Superior temporal gyrus (tissue), 1 donor: ENCODE measurements at regions not wholly inside any gene's neighbourhood (a gene's known extent, or its start where the extent isn't known, plus 50 kb on each side); places are given as distances from the start of the nearest gene placed in this dataset.
A peak's percentile ranks its signal among the peaks of the same experiment; 100 is the strongest.
"Not testable (repeated sequence)": the region's sequence is repeated elsewhere in the genome, so short reads cannot be mapped to it uniquely, and the experiment has no call there.

Source experiments
- DNase-seq: peaks from one replicate; pipeline ENCODE4 v3.0.0-alpha.2; 2016; ENCODE audit errors: extremely low spot score

- no peak for DNase-seq
These were observed 122.1 kb upstream of the PLAAT1 start for GRCh38 chr3:193118907-193119306.

DNA sequence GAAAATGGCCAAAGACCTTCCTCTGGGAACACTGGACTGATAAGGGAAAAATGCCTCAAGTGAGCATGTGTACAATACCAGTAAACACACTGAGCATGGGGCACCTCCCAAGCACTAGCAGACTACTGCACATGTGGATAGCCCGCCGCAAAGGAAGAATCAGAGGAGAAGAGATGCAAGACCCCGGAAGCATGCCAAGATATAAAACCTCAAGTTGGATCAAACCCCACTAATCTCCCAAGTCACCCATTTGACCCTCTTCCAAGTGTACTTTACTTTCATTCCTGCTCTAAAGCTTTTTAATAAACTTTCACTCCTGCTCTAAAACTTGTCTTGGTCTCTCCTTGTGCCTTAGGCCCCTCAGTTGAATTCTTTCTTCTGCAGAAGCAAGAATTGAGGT is 121.1 kb upstream of the PLAAT1 start:
- no peak for DNase-seq

DNA sequence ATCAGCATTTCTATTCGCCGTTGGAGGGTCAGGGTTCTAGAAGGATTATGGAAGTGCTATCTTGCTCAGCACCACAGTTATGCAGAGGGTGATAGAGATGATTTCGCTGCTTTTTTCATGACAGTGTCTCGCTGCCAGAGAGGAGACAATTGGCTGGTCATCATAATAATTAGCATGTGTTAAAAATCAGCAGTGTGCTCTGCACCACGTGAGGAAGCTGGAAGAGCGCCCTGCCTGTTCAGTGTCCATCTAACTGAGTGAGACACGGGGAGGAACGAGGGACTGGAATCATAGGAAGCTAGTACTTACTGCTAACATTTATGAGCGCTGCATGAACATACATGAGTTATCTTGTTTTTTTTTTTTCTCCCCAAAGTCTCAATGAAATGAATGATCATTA is 116.2 kb upstream of the PLAAT1 start:
- peak; percentile 86 for DNase-seq

DNA sequence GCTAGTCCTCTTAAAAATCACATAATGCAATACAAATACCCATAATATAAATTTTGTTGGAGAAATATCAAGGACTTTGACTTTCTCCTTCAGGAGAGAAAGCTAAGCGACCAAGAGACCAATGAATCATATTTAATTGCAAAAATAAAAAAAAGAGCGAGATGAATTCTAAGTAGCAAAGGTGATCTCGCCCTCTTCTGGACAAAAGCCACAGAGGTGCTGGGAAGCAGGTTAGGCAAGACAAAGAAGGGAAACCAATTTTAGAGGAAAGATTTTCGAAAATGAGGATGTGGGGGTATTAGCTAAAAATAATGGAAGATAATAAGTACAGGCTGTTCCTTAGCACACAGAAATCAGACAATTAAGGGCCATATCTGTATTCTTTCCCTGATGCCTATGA is 111.4 kb upstream of the PLAAT1 start:
- no peak for DNase-seq

- peak; percentile 15 for DNase-seq
These were observed 110.4 kb upstream of the PLAAT1 start for GRCh38 chr3:193130576-193130975.

- no peak for DNase-seq
These were observed 108.8 kb upstream of the PLAAT1 start for GRCh38 chr3:193132241-193132640.

DNA sequence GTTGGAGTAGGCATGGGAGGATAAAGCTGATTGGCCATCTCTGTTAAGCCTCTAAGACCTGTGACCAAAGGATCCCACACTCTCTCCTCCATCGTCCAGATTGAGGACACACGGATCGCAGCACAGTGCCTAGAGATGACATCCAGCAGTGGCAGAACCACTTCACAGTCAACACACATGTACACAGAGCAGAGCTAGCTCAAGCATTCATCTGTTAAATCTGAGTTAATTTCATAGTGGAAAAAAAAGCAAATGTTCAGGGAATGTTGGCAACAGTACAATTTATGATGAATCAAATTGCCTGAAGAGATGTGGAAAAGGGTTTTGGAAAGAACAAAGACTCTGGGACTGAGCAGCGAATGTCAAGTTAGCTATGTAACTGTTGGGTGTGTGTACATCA is 108.1 kb upstream of the PLAAT1 start:
- peak; percentile 26 for DNase-seq

GRCh38 chr3:193134856-193135255 is 106.2 kb upstream of the PLAAT1 start:
- DNase-seq: peak; percentile 52

DNA sequence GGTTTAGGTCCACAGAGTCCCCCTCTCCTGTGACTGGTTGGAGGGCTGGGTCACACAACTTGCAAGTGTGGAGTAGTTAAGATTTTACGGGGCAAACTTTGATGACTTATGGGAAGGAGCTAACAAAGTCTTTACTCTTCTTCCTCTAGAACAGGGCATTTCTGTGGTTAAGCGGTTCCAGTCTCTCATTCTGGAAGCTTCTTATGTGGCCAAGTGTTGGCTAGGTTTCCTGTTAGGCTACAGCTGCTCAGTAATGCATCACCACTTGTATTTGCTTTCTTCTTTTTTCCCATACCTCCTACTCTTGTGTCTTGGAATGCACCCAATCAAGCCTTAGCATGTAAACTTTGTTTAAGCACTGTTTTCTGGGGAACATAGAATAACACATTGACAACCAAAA is 100.6 kb upstream of the PLAAT1 start:
- peak; percentile 0 for DNase-seq

DNA sequence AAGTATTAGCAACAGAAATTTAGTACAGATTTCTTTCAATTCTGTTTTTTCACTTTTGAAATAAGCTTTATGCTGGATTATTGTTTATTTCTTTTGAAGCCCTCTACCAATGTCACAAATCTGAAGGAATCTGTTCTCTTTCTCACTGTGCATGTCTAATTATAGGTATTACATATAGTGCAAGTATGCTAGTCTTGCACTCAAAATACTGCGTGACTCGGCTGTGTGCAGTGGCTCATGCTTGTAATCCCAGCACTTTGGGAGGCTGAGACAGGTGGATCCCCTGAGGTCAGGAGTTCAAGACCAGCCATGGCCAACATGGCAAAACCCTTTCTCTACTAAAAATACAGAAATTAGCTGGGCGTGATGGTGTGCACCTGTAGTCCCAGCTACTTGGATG is 95.8 kb upstream of the PLAAT1 start:
- DNase-seq: peak; percentile 8

DNA sequence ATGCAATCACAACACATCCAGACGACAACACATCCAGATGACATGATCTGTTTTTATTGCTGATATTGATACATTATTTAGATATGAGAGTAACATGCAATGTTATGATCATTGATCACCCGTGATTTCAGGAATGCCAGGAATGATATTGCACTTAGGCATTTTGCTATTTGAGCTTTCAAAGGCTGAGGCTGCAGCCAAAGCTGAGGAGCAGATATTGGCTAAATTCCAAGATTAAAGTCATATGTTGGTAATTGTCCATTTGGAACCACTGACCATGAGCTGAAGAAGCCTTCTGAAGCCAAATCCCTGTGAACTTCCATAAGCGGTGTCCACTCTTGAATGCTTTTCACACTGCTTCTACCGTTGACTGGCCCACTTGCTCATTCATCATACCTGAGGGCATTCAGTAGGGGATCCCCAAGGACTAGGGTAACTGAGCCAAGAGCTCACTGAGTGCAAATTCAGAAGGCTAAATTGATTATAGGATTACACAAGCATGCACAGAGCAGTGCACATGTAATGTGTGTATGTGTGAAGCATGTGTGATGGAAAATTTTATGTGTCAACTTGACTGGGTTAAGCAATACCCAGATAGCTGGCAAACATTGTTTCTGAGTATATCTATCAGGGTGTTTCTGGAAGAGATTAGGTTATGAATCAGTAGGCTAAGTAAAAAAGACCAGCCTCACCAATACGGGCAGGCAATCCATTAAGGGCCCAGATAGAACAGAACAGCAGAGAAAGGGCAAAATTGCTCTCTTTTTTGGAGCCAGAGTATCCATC is 92.1 kb upstream of the PLAAT1 start:
- DNase-seq: peak; percentile 2

DNA sequence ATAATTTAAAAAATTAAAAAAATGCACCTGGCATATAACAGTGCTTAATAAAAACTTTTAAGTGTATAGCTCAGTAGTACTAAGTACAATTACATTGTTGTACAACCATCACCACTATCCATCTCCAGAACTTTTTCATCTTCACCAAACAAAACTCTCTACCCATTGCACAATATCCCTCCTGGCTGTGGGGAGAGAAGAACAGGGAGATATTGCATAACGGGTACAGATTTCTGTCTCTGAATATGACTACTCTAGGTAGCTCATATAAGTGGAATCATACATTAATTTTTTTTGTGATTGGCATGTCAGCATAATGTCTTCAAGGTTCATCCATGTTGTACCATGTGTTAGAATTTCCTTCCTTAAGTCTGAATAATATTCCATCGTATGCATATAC is 91.0 kb upstream of the PLAAT1 start:
- peak; percentile 1 for DNase-seq

DNA sequence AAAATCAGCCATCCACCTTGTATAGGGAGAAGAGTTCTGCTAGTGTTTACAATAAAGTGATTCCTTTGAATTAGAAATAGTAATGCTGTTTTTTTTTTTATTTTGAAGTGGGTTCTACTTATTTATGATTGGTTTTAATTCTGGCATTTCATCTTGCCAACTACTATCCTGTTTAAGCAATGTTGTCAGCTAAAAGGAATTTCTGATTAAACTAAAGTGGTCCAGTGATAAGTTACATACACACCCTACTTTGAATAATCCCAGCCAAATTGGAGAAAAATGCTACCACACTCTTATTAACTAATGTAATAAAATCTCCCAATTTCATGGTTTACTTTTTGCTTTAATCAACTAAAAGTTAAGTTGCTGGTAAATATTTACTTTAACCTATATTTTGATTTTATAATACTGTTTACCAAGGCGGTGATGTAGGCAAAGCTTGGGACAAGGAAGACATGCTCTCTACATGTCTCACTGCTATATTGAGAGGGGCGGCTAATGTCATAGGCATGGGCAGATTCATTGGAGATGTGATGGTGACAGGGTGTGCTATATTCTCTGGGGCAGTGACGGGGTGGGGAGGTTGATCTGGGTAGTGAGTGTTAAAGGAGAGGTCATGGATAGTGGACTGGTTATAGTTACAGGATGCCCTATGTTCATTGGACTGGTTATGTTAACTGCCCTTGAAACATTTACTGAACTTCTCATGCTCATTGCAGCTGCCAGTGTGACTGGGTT is 85.8 kb upstream of the PLAAT1 start:
- DNase-seq: peak; percentile 1

DNA sequence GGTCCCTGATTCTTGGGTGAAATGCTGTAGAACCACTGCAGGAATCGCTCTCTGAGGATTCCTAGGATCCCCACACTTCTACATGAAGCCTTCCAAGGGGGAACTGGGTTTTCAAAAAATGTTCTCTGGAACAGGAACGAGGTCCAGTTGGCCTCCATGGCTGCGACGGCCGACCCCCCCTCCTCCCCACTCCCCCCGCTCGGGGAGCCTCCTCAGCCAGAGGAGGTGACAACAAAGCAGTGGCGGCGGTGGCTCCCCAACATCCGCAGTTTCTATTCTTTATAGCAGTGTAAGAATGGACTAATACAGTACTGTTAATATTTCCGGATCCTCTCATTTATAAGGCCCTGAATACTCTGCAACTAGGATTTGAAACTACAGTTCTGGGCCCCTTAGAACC is 84.0 kb upstream of the PLAAT1 start:
- peak; percentile 0 for DNase-seq

GRCh38 chr3:193165431-193166120 is 75.4 kb upstream of the PLAAT1 start:
- no peak for DNase-seq

DNA sequence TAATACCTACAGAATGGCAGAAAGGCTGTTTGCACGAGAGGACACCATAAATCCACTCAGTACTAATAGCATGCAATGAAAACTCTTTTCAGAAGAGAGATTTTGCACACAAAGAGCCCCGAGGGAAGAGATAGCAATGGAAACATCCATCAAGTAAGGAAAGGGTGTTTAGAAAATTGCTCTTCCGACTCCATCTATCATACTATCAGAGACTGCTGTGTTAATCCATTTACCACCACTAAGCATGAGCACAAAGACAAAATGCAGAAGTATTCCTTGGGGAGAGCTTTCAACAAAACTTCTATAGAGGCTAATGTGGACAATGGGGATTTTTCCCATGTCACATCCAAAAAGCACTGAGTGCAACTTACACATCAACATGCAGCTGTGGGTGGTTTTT is 72.1 kb upstream of the PLAAT1 start:
- peak; percentile 9 for DNase-seq

GRCh38 chr3:193174140-193174539 is 66.9 kb upstream of the PLAAT1 start:
- peak; percentile 7 for DNase-seq

DNA sequence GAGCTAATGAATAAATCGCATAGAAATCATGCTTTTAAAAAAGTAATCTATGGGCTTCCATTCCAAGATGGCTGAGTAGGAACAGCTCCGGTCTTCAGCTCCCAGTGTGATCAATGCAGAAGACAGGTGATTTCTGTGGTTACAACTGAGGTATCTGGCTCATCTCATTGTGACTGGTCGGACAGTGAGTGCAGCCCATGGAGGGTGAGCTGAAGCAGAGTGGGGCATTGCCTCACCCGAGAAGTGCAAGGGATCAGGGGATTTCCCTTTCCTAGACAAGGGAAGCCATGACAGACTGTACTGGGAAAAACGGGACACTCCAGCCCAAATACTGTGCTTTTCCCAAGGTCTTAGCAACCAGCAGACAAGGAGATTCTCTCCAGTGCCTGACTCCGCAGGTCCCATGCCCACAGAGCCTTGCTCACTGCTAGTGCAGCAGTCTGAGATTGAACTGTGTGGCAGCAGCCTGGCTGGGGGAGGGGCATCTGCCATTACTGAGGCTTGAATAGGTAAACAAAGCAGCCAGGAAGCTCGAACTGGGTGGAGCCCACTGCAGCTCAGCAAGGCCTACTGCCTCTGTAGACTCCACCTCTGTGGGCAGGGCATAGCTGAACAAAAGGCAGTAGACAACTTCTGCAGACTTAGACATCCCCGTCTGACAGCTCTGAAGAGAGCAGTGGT is 61.5 kb upstream of the PLAAT1 start:
- not testable (repeated sequence) for DNase-seq

GRCh38 chr3:193187070-193187722 is 53.8 kb upstream of the PLAAT1 start:
- DNase-seq: peak; percentile 3

GRCh38 chr3:193190146-193190786 is 50.8 kb upstream of the PLAAT1 start:
- DNase-seq: peak; percentile 55
